ENCODE measurements at regions not wholly inside any gene's neighbourhood (a gene's known extent, or its start where the extent isn't known, plus 50 kb on each side); places are given as distances from the start of the nearest gene placed in this dataset.

- H3K4me3 ChIP-seq (ENCODE audit: low read length), result no peak overlapping the region
- WGBS, 2 experiments (ENCODE audit: insufficient coverage in 1 of 2, insufficient read length in 1 of 2), result 85 to 88% methylated on average over 14 to 45 of the region's 45 CpGs
- H3K4me1 ChIP-seq (ENCODE audit: control insufficient read depth, insufficient read depth, low read length), result peaks cover 3% of the 10 kb centered on the region
- no peak for TF ChIP-seq CTCF (conservative IDR thresholded peaks at IDR 0.05)
- Mint-ChIP-seq H3K4me3 (no peak overlapping the region), H3K9me3 (no peaks in the 10 kb centered on the region), H3K36me3 (ENCODE audit: low read depth) (no peaks in the 10 kb centered on the region), H3K4me1 (peaks cover 14% of the 10 kb centered on the region), H3K27me3 (ENCODE audit: insufficient read depth) (no peaks in the 10 kb centered on the region), H3K27ac (no peak overlapping the region)
- no peak overlapping the region for H3K27ac ChIP-seq (ENCODE audit: low read depth, low read length)
- H3K9me3 ChIP-seq (ENCODE audit: control insufficient read depth, low read length), result no peaks in the 10 kb centered on the region
- no peak overlapping the region for H3K9ac ChIP-seq (ENCODE audit: extremely low read depth, low read length, poor library complexity, severe bottlenecking)
- no peaks in the 10 kb centered on the region for H3K36me3 ChIP-seq (ENCODE audit: control insufficient read depth, insufficient read depth, low read length)
- DNase-seq, result peak; percentile 72
- H3K27me3 ChIP-seq (ENCODE audit: control insufficient read depth, insufficient read depth, low read length, poor library complexity, severe bottlenecking), result no peaks in the 10 kb centered on the region
These were observed 144.9 kb downstream of the BARX1 start for GRCh38 chr9:93810028-93810971.

GRCh38 chr9:93809204-93809940, 145.8 kb downstream of the BARX1 start:
- peaks cover 2% of the 10 kb centered on the region for H3K4me1 ChIP-seq (ENCODE audit: control insufficient read depth, insufficient read depth, low read length)
- peak; percentile 39 for DNase-seq
- H3K27ac ChIP-seq (ENCODE audit: low read depth, low read length), result no peak overlapping the region
- Mint-ChIP-seq H3K9me3 (peaks cover 4% of the 10 kb centered on the region), H3K4me3 (no peak overlapping the region), H3K27me3 (ENCODE audit: insufficient read depth) (no peaks in the 10 kb centered on the region), H3K4me1 (peaks cover 9% of the 10 kb centered on the region), H3K36me3 (ENCODE audit: low read depth) (no peaks in the 10 kb centered on the region), H3K27ac (no peak overlapping the region)
- 92 to 100% methylated on average over 5 to 12 of the region's 12 CpGs for WGBS, 2 experiments (ENCODE audit: insufficient coverage in 1 of 2, insufficient read length in 1 of 2)
- no peak for TF ChIP-seq CTCF (conservative IDR thresholded peaks at IDR 0.05)
- H3K4me3 ChIP-seq (ENCODE audit: low read length), result no peak overlapping the region
- H3K9ac ChIP-seq (ENCODE audit: extremely low read depth, low read length, poor library complexity, severe bottlenecking), result no peak overlapping the region
- no peaks in the 10 kb centered on the region for H3K36me3 ChIP-seq (ENCODE audit: control insufficient read depth, insufficient read depth, low read length)
- no peaks in the 10 kb centered on the region for H3K9me3 ChIP-seq (ENCODE audit: control insufficient read depth, low read length)
- no peaks in the 10 kb centered on the region for H3K27me3 ChIP-seq (ENCODE audit: control insufficient read depth, insufficient read depth, low read length, poor library complexity, severe bottlenecking)

GRCh38 chr9:93808115-93809029, 146.8 kb downstream of the BARX1 start:
- Histone ChIP-seq H3K9me3 (ENCODE audit: control insufficient read depth, low read length) (no peaks in the 10 kb centered on the region), H3K27me3 (ENCODE audit: control insufficient read depth, insufficient read depth, low read length, poor library complexity, severe bottlenecking) (no peaks in the 10 kb centered on the region), H3K36me3 (ENCODE audit: control insufficient read depth, insufficient read depth, low read length) (no peaks in the 10 kb centered on the region), H3K4me3 (ENCODE audit: low read length) (no peak overlapping the region), H3K9ac (ENCODE audit: extremely low read depth, low read length, poor library complexity, severe bottlenecking) (no peak overlapping the region), H3K27ac (ENCODE audit: low read depth, low read length) (no peak overlapping the region), H3K4me1 (ENCODE audit: control insufficient read depth, insufficient read depth, low read length) (no peaks in the 10 kb centered on the region)
- Mint-ChIP-seq H3K9me3 (peaks cover 8% of the 10 kb centered on the region), H3K4me3 (no peak overlapping the region), H3K27me3 (ENCODE audit: insufficient read depth) (no peaks in the 10 kb centered on the region), H3K36me3 (ENCODE audit: low read depth) (no peaks in the 10 kb centered on the region), H3K4me1 (peaks cover under 1% of the 10 kb centered on the region), H3K27ac (no peak overlapping the region)
- DNase-seq, result no peak
- WGBS, 2 experiments (ENCODE audit: insufficient coverage in 1 of 2, insufficient read length in 1 of 2), result 82 to 84% methylated on average over 5 to 8 of the region's 10 CpGs
- no peak for TF ChIP-seq CTCF (conservative IDR thresholded peaks at IDR 0.05)
